Endodermal cell (in vitro differentiated cells): ENCODE measurements at regions not wholly inside any gene's neighbourhood (a gene's known extent, or its start where the extent isn't known, plus 50 kb on each side); places are given as distances from the start of the nearest gene placed in this dataset.

Experiments used
- DNase-seq: peaks from one replicate; pipeline ENCODE4 v3.0.0-alpha.2; 2017
- H3K27ac ChIP-seq: 2 replicates; pipeline ENCODE4 v1.5.1; 2013; ENCODE audit warnings: mild to moderate bottlenecking, low read depth, low read length, moderate library complexity
- H3K27me3 ChIP-seq: 2 replicates; pipeline ENCODE4 v1.6.1; 2013; ENCODE audit warnings: mild to moderate bottlenecking, low read length, moderate library complexity; ENCODE audit not compliant: insufficient read depth, control insufficient read depth, poor library complexity, severe bottlenecking
- H3K36me3 ChIP-seq: 2 replicates; pipeline ENCODE4 v1.7.0; 2013; ENCODE audit warnings: mild to moderate bottlenecking, low read length, moderate library complexity; ENCODE audit not compliant: control insufficient read depth, insufficient read depth
- H3K4me1 ChIP-seq: one replicate; pipeline ENCODE4 v1.7.0; 2013; ENCODE audit warnings: low read length; ENCODE audit not compliant: control insufficient read depth, insufficient read depth
- H3K4me3 ChIP-seq: 2 replicates; pipeline ENCODE4 v1.5.1; 2013; ENCODE audit warnings: mild to moderate bottlenecking, low read length, moderate library complexity
- H3K9ac ChIP-seq: 2 replicates; pipeline ENCODE4 v1.6.1; 2013; ENCODE audit warnings: mild to moderate bottlenecking, low read length, moderate library complexity; ENCODE audit not compliant: poor library complexity, severe bottlenecking; ENCODE audit errors: extremely low read depth
- H3K9me3 ChIP-seq: 2 replicates; pipeline ENCODE4 v1.6.1; 2013; ENCODE audit warnings: mild to moderate bottlenecking, low read length, moderate library complexity; ENCODE audit not compliant: control insufficient read depth
- H3K27ac Mint-ChIP-seq: 2 replicates; pipeline ENCODE4 v1.8.0; 2020; ENCODE audit warnings: mixed read lengths
- H3K27me3 Mint-ChIP-seq: 2 replicates; pipeline ENCODE4 v1.8.0; 2021; ENCODE audit warnings: mild to moderate bottlenecking, mixed read lengths; ENCODE audit not compliant: insufficient read depth
- H3K36me3 Mint-ChIP-seq: 2 replicates; pipeline ENCODE4 v1.8.0; 2020; ENCODE audit warnings: low read depth, mixed read lengths
- H3K4me1 Mint-ChIP-seq: 2 replicates; pipeline ENCODE4 v1.8.0; 2020; ENCODE audit warnings: mixed read lengths
- H3K4me3 Mint-ChIP-seq: 2 replicates; pipeline ENCODE4 v1.8.0; 2020; ENCODE audit warnings: mild to moderate bottlenecking, moderate library complexity, mixed read lengths
- H3K9me3 Mint-ChIP-seq: 2 replicates; pipeline ENCODE4 v1.8.0; 2020; ENCODE audit warnings: mild to moderate bottlenecking, mixed read lengths
- CTCF ChIP-seq: fragments of 200-600 bp; sonication (generic); conservative IDR thresholded peaks from 2 replicates; pipeline ENCODE4 v1.5.0; 2021; ENCODE audit warnings: antibody characterized with exemption, mild to moderate bottlenecking
- WGBS, 2 experiments: methylation state at CpG; one replicate each; pipeline versions ENCODE4 v1.1.5 to v1.1.7; 2013; ENCODE audit warnings: missing lambda C conversion rate in 2 of 2, mixed read lengths in 1 of 2; ENCODE audit not compliant: insufficient coverage in 1 of 2, insufficient read length in 1 of 2; 5-methylcytosine and 5-hydroxymethylcytosine counted together

GRCh38 chr2:226223704-226224103 is 575.9 kb downstream of the IRS1 start:
- H3K27me3 ChIP-seq: no peaks in the 10 kb centered on the region
- peaks cover 5% of the 10 kb centered on the region for H3K4me1 ChIP-seq
- Mint-ChIP-seq H3K4me3 (no peak overlapping the region), H3K36me3 (no peaks in the 10 kb centered on the region), H3K4me1 (peaks cover 8% of the 10 kb centered on the region), H3K27me3 (no peaks in the 10 kb centered on the region), H3K9me3 (no peaks in the 10 kb centered on the region), H3K27ac (no peak overlapping the region)
- no peak for TF ChIP-seq CTCF
- H3K9me3 ChIP-seq: no peaks in the 10 kb centered on the region
- no peak overlapping the region for H3K4me3 ChIP-seq
- H3K9ac ChIP-seq: no peak overlapping the region
- WGBS, 2 experiments: 100% methylated on average over 1 of the region's 2 CpGs; no CpG with 5 or more reads in 1 of the 2 experiments
- no peak overlapping the region for H3K27ac ChIP-seq
- H3K36me3 ChIP-seq: no peaks in the 10 kb centered on the region
- DNase-seq: no peak

- H3K9ac ChIP-seq: no peak overlapping the region
- H3K27me3 ChIP-seq: no peaks in the 10 kb centered on the region
- H3K27ac ChIP-seq: no peak overlapping the region
- no peak overlapping the region for H3K27ac Mint-ChIP-seq
- no peaks in the 10 kb centered on the region for H3K36me3 ChIP-seq
- H3K4me3 Mint-ChIP-seq: no peak overlapping the region
- H3K36me3 Mint-ChIP-seq: no peaks in the 10 kb centered on the region
- H3K27me3 Mint-ChIP-seq: no peaks in the 10 kb centered on the region
- WGBS, 2 experiments: 83 to 90% methylated on average over 2 to 3 of the region's 3 CpGs
- no peaks in the 10 kb centered on the region for H3K9me3 Mint-ChIP-seq
- no peak for TF ChIP-seq CTCF
- DNase-seq: no peak
- H3K4me1 ChIP-seq: no peaks in the 10 kb centered on the region
- no peak overlapping the region for H3K4me3 ChIP-seq
- H3K4me1 Mint-ChIP-seq: no peaks in the 10 kb centered on the region
- H3K9me3 ChIP-seq: no peaks in the 10 kb centered on the region
Observed at GRCh38 chr2:226220511-226220910, 579.1 kb downstream of the IRS1 start.

GRCh38 chr2:226217191-226217590 is 582.4 kb downstream of the IRS1 start:
- Histone ChIP-seq H3K9ac (no peak overlapping the region), H3K27me3 (no peaks in the 10 kb centered on the region), H3K4me3 (no peak overlapping the region), H3K36me3 (no peaks in the 10 kb centered on the region), H3K9me3 (no peaks in the 10 kb centered on the region), H3K4me1 (no peaks in the 10 kb centered on the region), H3K27ac (no peak overlapping the region)
- H3K36me3 Mint-ChIP-seq: no peaks in the 10 kb centered on the region
- no peaks in the 10 kb centered on the region for H3K9me3 Mint-ChIP-seq
- no peak overlapping the region for H3K4me3 Mint-ChIP-seq
- DNase-seq: no peak
- no peak for TF ChIP-seq CTCF
- no peak overlapping the region for H3K27ac Mint-ChIP-seq
- 92% methylated on average over 1 of the region's 1 CpG; no CpG with 5 or more reads in 1 of the 2 experiments for WGBS, 2 experiments
- peaks cover 7% of the 10 kb centered on the region for H3K4me1 Mint-ChIP-seq
- H3K27me3 Mint-ChIP-seq: no peaks in the 10 kb centered on the region
